ENCODE measurements at regions not wholly inside any gene's neighbourhood (a gene's known extent, or its start where the extent isn't known, plus 50 kb on each side); places are given as distances from the start of the nearest gene placed in this dataset.

GRCh38 chr7:68025369-68025768 is 1028.7 kb downstream of the TYW1 start:
- Histone ChIP-seq H3K27ac (no peak overlapping the region), H3K27me3 (no peaks in the 10 kb centered on the region), H3K4me3 (no peak overlapping the region), H3K36me3 (no peaks in the 10 kb centered on the region), H3K4me1 (ENCODE audit: insufficient read depth) (no peaks in the 10 kb centered on the region), H3K9me3 (no peaks in the 10 kb centered on the region)
- TF ChIP-seq POLR2A (IDR thresholded peaks at IDR 0.05) (no peak), EP300 (IDR thresholded peaks at IDR 0.05) (no peak), CTCF (IDR thresholded peaks at IDR 0.05) (no peak)
- DNase-seq = no peak
- intact Hi-C loops (cut with DNase I) = no loop called here

DNA sequence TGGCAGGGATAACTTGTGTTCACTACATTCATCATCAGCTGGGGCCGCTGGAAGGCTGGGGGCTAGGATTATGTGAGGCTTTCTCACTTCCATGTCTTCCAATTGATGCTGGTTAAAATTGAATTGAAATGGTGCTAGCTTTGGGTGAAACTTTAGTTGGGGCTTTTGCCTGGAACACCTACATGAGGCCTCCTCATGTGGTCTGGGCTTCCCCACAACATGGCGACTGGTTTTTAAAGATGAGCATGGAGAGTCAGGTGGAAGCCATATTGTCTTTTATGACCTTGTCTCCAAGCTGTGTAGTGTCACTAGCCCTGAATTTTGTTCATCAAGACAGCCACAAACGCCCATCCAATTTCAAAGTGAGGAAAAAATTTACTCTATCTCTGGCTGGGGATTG is 1033.9 kb downstream of the TYW1 start:
- 80 to 87% (median 81%) methylated on average over 3 of the region's 3 CpGs for WGBS, 3 donors
- TF ChIP-seq POLR2A (IDR thresholded peaks at IDR 0.05) = no peak
- TF ChIP-seq EP300 (IDR thresholded peaks at IDR 0.05) = no peak
- no peak for TF ChIP-seq CTCF (IDR thresholded peaks at IDR 0.05)
- intact Hi-C loops (cut with DNase I) = no loop called here
- Histone ChIP-seq H3K9me3 (peaks cover 0 to 3% of the 10 kb centered on the region in 2 donors), H3K27me3 (no peaks in the 10 kb centered on the region), H3K36me3 (no peaks in the 10 kb centered on the region), H3K27ac (no peak overlapping the region), H3K4me1 (ENCODE audit: insufficient read depth) (no peaks in the 10 kb centered on the region), H3K4me3 (no peak overlapping the region)
- no peak for DNase-seq

GRCh38 chr7:68031180-68031943 is 1034.7 kb downstream of the TYW1 start:
- Histone ChIP-seq H3K36me3 (no peaks in the 10 kb centered on the region), H3K9me3 (peaks cover 0 to 3% of the 10 kb centered on the region in 2 donors), H3K4me1 (ENCODE audit: insufficient read depth) (no peaks in the 10 kb centered on the region), H3K4me3 (no peak overlapping the region), H3K27me3 (no peaks in the 10 kb centered on the region), H3K27ac (no peak overlapping the region)
- WGBS, 3 donors = 59 to 71% (median 63%) methylated on average over 5 of the region's 5 CpGs
- TF ChIP-seq CTCF (IDR thresholded peaks at IDR 0.05) (no peak), EP300 (IDR thresholded peaks at IDR 0.05) (no peak), POLR2A (IDR thresholded peaks at IDR 0.05) (no peak)
- intact Hi-C loops (cut with DNase I) = no loop called here
- DNase-seq = no peak

DNA sequence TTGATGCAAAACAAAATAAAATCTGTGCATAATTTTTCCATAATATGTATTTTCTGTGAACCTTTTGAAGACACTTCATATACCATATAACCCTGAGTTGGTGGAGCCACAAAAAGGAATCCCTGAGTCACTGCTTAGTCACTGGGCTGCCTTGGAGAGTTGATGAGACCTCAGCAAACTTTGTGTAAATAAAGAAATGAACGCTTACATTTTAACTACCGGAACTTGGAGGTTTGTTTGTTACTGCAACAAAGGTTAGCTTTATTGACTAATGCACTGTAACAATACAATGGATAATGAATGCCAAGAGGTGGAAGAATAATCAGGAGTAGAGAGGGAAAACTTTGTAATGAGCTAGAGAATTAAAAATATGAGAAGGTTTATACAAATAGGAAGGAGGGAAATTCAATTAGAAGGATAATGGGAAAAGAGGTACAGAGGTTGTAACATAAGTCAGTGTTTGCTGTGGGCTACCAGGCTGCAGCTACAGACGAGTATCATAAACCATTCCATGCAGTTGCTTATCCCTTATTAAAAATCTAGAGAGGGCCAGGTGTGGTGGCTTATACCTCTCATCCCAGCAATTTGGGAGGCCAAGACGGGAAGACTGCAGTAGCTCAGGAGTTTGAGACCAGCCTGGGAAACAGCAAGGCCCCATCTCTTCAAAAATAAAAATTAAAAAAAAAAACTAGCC is 1042.1 kb downstream of the TYW1 start:
- Histone ChIP-seq H3K4me3 (no peak overlapping the region), H3K9me3 (no peaks in the 10 kb centered on the region), H3K27ac (no peak overlapping the region), H3K36me3 (no peaks in the 10 kb centered on the region), H3K27me3 (no peaks in the 10 kb centered on the region), H3K4me1 (ENCODE audit: insufficient read depth) (peaks cover 1% of the 10 kb centered on the region)
- no peak for DNase-seq
- WGBS, 3 donors = 67 to 71% (median 70%) methylated on average over 4 of the region's 4 CpGs
- intact Hi-C loops (cut with DNase I) = no loop called here
- TF ChIP-seq EP300 (IDR thresholded peaks at IDR 0.05) (no peak), CTCF (IDR thresholded peaks at IDR 0.05) (no peak), POLR2A (IDR thresholded peaks at IDR 0.05) (no peak)

Measured in ovary (tissue), 7 donors.